Left kidney (tissue), 1 donor: ENCODE measurements at regions not wholly inside any gene's neighbourhood (a gene's known extent, or its start where the extent isn't known, plus 50 kb on each side); places are given as distances from the start of the nearest gene placed in this dataset.

Experiments used
- DNase-seq: peaks from one replicate; pipeline ENCODE4 v3.0.0-alpha.2; 2013

- no peak for DNase-seq
These were observed 203.5 kb downstream of the CBLN1 start for GRCh38 chr16:49078104-49078503.

GRCh38 chr16:49075709-49076108, 205.9 kb downstream of the CBLN1 start:
- no peak for DNase-seq

GRCh38 chr16:49068224-49068623, 213.4 kb downstream of the CBLN1 start:
- DNase-seq: no peak

GRCh38 chr16:49067776-49068175, 213.9 kb downstream of the CBLN1 start:
- DNase-seq: no peak

- DNase-seq: no peak
These were observed 220.4 kb downstream of the CBLN1 start for GRCh38 chr16:49061137-49061714.

GRCh38 chr16:49060728-49061127, 220.9 kb downstream of the CBLN1 start:
- no peak for DNase-seq

- no peak for DNase-seq
These were observed 223.3 kb downstream of the CBLN1 start for GRCh38 chr16:49058382-49058781.

- DNase-seq: no peak
These were observed 223.7 kb downstream of the CBLN1 start for GRCh38 chr16:49057936-49058335.

GRCh38 chr16:49057391-49057790, 224.2 kb downstream of the CBLN1 start:
- no peak for DNase-seq

- no peak for DNase-seq
These were observed 225.1 kb downstream of the CBLN1 start for GRCh38 chr16:49056546-49056945.

- no peak for DNase-seq
These were observed 225.7 kb downstream of the CBLN1 start for GRCh38 chr16:49055824-49056545.

- no peak for DNase-seq
These were observed 226.3 kb downstream of the CBLN1 start for GRCh38 chr16:49055291-49055690.

GRCh38 chr16:49054606-49055005, 227.0 kb downstream of the CBLN1 start:
- DNase-seq: no peak

- no peak for DNase-seq
These were observed 228.8 kb downstream of the CBLN1 start for GRCh38 chr16:49052846-49053245.

- DNase-seq: no peak
These were observed 230.1 kb downstream of the CBLN1 start for GRCh38 chr16:49051576-49051975.

- no peak for DNase-seq
These were observed 231.0 kb downstream of the CBLN1 start for GRCh38 chr16:49050607-49051006.

GRCh38 chr16:49049644-49050043, 232.0 kb downstream of the CBLN1 start:
- no peak for DNase-seq

- no peak for DNase-seq
These were observed 232.4 kb downstream of the CBLN1 start for GRCh38 chr16:49049191-49049590.

- DNase-seq: no peak
These were observed 233.1 kb downstream of the CBLN1 start for GRCh38 chr16:49048557-49048956.

GRCh38 chr16:49036126-49036525, 245.5 kb downstream of the CBLN1 start:
- no peak for DNase-seq

- no peak for DNase-seq
These were observed 254.2 kb downstream of the CBLN1 start for GRCh38 chr16:49027420-49027819.

GRCh38 chr16:49026566-49027181, 255.0 kb downstream of the CBLN1 start:
- no peak for DNase-seq

- DNase-seq: no peak
These were observed 256.7 kb downstream of the CBLN1 start for GRCh38 chr16:49024896-49025295.

- DNase-seq: no peak
These were observed 257.6 kb downstream of the CBLN1 start for GRCh38 chr16:49024016-49024415.
